K562 (cell line): ENCODE measurements at regions not wholly inside any gene's neighbourhood (a gene's known extent, or its start where the extent isn't known, plus 50 kb on each side); places are given as distances from the start of the nearest gene placed in this dataset.
"Not testable (repeated sequence)": the region's sequence is repeated elsewhere in the genome, so short reads cannot be mapped to it uniquely, and the experiment has no call there.

Source experiments
- ATAC-seq: fragments of 200-7000 bp; cut with Tn5 transposase; 3 replicates; pipeline ENCODE4 v1.9.1; 2020; ENCODE audit warnings: moderate library complexity
- BruUV-seq: library from RNA; stranded (reverse); fragments of 400-500 nt; replicated peaks from 2 replicates; lab custom pipeline; 2021; lab: Mats Ljungman, UMichigan
- CTCF ChIA-PET: fragments of 300-600 bp; formaldehyde crosslinking; extraction: SDS; loops from one replicate; lab custom pipeline; 2021; ENCODE audit warnings: low intra/inter-chr PET ratio; lab: Yijun Ruan, JAX
- POLR2A ChIA-PET: fragments of 300-600, 350-650 bp; sonication (Branson Sonifier 250); formaldehyde crosslinking; extraction: SDS; loops from one replicate; lab custom pipeline; 2021; ENCODE audit warnings: antibody characterized with exemption, inconsistent platforms; lab: Yijun Ruan, JAX
- DNase-seq, 4 experiments: peaks; one replicate each; pipeline versions ENCODE4 v3.0.0 to v3.0.0-alpha.2; 2011 to 2018; ENCODE audit warnings: low spot score in 3 of 4, mixed read lengths in 3 of 4; ENCODE audit errors: extremely low read depth in 1 of 4
- FAIRE-seq: peaks from 2 replicates; lab custom pipeline; 2011; peaks lifted over from hg19 to GRCh38; lab: Jason Lieb, UNC
- H2AFZ ChIP-seq: 2 replicates; pipeline ENCODE4 v1.6.0; 2011; ENCODE audit warnings: low read depth, low read length, control low read depth, inconsistent platforms
- H3K27ac ChIP-seq: fragments of 200-600 bp; 3 replicates; pipeline ENCODE4 v1.8.0; 2011; ENCODE audit warnings: low read depth, mild to moderate bottlenecking, control low read depth, inconsistent platforms, low read length, moderate library complexity, mixed read lengths; ENCODE audit errors: extremely low read depth
- H3K27me3 ChIP-seq, 2 experiments: fragments of 300-600 bp in 1 of 2; 2 replicates in 1 of 2; 3 replicates in 1 of 2; pipeline versions ENCODE4 v1.6.0 to v1.8.0; 2011; ENCODE audit warnings: inconsistent platforms in 2 of 2, low read length in 2 of 2, mild to moderate bottlenecking in 1 of 2, mixed read lengths in 1 of 2, moderate library complexity in 1 of 2; ENCODE audit not compliant: control insufficient read depth in 2 of 2, insufficient read depth in 2 of 2
- H3K36me3 ChIP-seq: fragments of 300-600 bp; 3 replicates; pipeline ENCODE4 v1.8.0; 2011; ENCODE audit warnings: mild to moderate bottlenecking, low read length, inconsistent platforms; ENCODE audit not compliant: control insufficient read depth, insufficient read depth
- H3K4me1 ChIP-seq, 2 experiments: fragments of 200-600 bp in 1 of 2; replicated peaks in 1 of 2; 2 replicates in 1 of 2; 3 replicates in 1 of 2; pipeline versions ENCODE4 v1.5.1 to v1.8.0; 2011; ENCODE audit warnings: inconsistent platforms in 2 of 2, low read length in 2 of 2, mild to moderate bottlenecking in 1 of 2, mixed read lengths in 1 of 2, moderate library complexity in 1 of 2; ENCODE audit not compliant: control insufficient read depth in 2 of 2, insufficient read depth in 2 of 2
- H3K4me2 ChIP-seq: 2 replicates; pipeline ENCODE4 v1.6.1; 2011; ENCODE audit warnings: low read length, control low read depth, inconsistent platforms, mixed read lengths; ENCODE audit not compliant: insufficient read depth
- H3K4me3 ChIP-seq: fragments of 200-600 bp; sonication (generic), shearing (Covaris generic); 2 replicates; pipeline ENCODE4 v1.5.1; 2016; ENCODE audit warnings: control low read depth, inconsistent platforms
- H3K79me2 ChIP-seq: fragments of 200-600 bp; 3 replicates; pipeline ENCODE4 v1.8.0; 2011; ENCODE audit warnings: low read length, inconsistent platforms; ENCODE audit not compliant: control insufficient read depth, insufficient read depth
- H3K9ac ChIP-seq, 2 experiments: 2 replicates each; pipeline versions ENCODE4 v1.6.0 to v1.6.1; 2011; ENCODE audit warnings: low read depth in 2 of 2, low read length in 2 of 2, control low read depth in 1 of 2, inconsistent platforms in 1 of 2, mild to moderate bottlenecking in 1 of 2, mixed read lengths in 1 of 2; ENCODE audit not compliant: insufficient read depth in 1 of 2
- H3K9me1 ChIP-seq: one replicate; pipeline ENCODE4 v1.6.0; 2011; ENCODE audit warnings: inconsistent platforms, mild to moderate bottlenecking, low read length, moderate library complexity; ENCODE audit not compliant: control insufficient read depth, insufficient read depth
- H3K9me3 ChIP-seq: replicated peaks from 2 replicates; pipeline ENCODE4 v1.5.1; 2011; ENCODE audit warnings: low read depth, low read length, inconsistent platforms; ENCODE audit not compliant: control insufficient read depth, insufficient read depth
- H4K20me1 ChIP-seq: replicated peaks from 2 replicates; pipeline ENCODE4 v1.6.1; 2011; ENCODE audit warnings: low read length, inconsistent platforms, mixed read lengths; ENCODE audit not compliant: control insufficient read depth, insufficient read depth
- BRCA1 ChIP-seq, 2 experiments: fragments of 450-650 bp in 1 of 2; sonication (generic) in 1 of 2; formaldehyde crosslinking in 1 of 2; IDR thresholded peaks; 2 replicates each; pipeline versions ENCODE4 v1.5.0 to v1.6.1; 2017 to 2020; ENCODE audit warnings: mild to moderate bottlenecking in 1 of 2, missing genetic modification reagents in 1 of 2
- CAMTA2 ChIP-seq: fragments of 250-450 bp; sonication (Bioruptor Pico); conservative IDR thresholded peaks from 2 replicates; pipeline ENCODE4 v1.5.1; 2022
- CCAR2 ChIP-seq: fragments of 200-400 bp; formaldehyde crosslinking; IDR thresholded peaks from 2 replicates; pipeline ENCODE4 v1.6.1; 2017; ENCODE audit warnings: mild to moderate bottlenecking, low read depth, low read length
- CHD1 ChIP-seq: fragments of 200-600 bp; sonication (generic); IDR thresholded peaks from one replicate; pipeline ENCODE4 v1.6.1; 2012; ENCODE audit warnings: mild to moderate bottlenecking, moderate library complexity, low read length, inconsistent platforms
- EP300 ChIP-seq: IDR thresholded peaks from 2 replicates; pipeline ENCODE4 v1.6.1; 2012; ENCODE audit warnings: low read length, improper control_type of control experiment
- FUS ChIP-seq: fragments of 200-400 bp; formaldehyde crosslinking; optimal IDR thresholded peaks from 2 replicates; pipeline ENCODE3; 2017; ENCODE audit warnings: low read depth, low read length
- RBM25 ChIP-seq: fragments of 200-400 bp; formaldehyde crosslinking; IDR thresholded peaks from 2 replicates; pipeline ENCODE4 v1.6.1; 2018; ENCODE audit warnings: low read length, low read depth, moderate library complexity; ENCODE audit not compliant: severe bottlenecking
- ZNF165 ChIP-seq: fragments of 250-450 bp; sonication (Bioruptor Pico); IDR thresholded peaks from 2 replicates; pipeline ENCODE4 v1.4.0; 2020; ENCODE audit warnings: borderline replicate concordance
- ZNF584 ChIP-seq: fragments of 200-800 bp; sonication (Bioruptor generic); IDR thresholded peaks from 2 replicates; pipeline ENCODE4 v1.6.1; 2016; ENCODE audit warnings: low read depth, mild to moderate bottlenecking, missing genetic modification characterization, missing compliant biosample characterization
- WGBS: fragments of 100-300 bp; shearing (Covaris generic); methylation state at CpG from one replicate; pipeline ENCODE4 v1.1.6; 2016; ENCODE audit warnings: low coverage, mixed read lengths; ENCODE audit not compliant: insufficient coverage; ENCODE audit errors: missing lambda C conversion rate; 5-methylcytosine and 5-hydroxymethylcytosine counted together
- in situ Hi-C: fragments of 300-500 bp; cut with MboI; formaldehyde crosslinking; loops from 4 replicates; pipeline ENCODE4 v1.15.0; 2018; ENCODE audit warnings: inconsistent platforms, mixed read lengths
- intact Hi-C: fragments of 100-400 bp; cut with micrococcal nuclease; formaldehyde crosslinking; loops from 2 replicates; pipeline ENCODE4 v1.14.2; 2022

DNA sequence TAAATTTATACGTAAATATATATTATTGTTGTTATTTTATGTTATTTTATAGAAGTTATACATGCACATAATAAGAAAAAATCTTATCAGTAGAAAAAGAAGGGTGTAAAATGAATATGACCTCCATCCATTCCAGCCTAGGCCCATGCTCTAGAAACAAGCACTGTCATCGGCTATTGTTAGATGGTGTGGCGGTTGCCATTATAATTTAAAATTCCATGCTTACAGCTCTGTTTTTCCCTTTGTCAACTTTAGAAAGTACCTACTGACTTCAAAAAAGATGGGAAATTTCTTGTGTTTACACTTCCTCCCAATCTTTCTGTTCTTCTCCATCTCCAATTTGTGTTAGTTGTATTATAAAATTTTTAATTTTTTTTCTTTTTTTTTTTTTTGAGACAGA, 61.9 kb upstream of the RDX start:
- POLR2A ChIA-PET: no interaction called here

DNA sequence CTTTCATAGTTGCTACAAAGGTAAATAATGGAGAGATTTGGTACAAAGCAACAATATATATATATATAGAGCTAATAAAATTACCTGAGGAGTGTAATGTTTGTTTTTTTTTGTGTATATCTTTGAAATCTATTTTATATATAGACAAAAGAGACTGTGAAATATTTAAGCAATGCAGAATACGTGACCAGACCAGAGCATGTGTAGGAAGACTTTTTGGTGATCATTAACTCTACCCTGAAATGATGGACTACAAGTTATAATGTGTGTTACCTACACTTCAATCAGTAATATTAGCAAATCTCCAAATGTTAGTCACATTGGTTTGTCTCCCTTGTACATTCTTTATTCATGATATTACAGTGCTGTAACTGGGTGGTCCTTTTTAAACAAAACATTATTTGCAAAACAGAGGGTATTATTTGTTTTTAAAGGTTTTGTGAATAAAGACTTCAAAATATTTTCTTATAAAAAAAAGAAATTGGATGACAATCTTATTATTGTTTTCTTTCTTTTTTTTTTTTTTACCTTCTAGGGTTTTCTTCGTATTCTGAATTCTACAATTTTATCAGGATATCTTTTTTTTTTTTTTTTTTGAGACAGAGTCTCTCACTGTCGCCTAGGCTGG, 64.5 kb upstream of the RDX start:
- ATAC-seq: not testable (repeated sequence)

More for the DNA sequence above, 61.9 kb upstream of the RDX start:
- no peaks in the 10 kb centered on the region; a peak in 2 of 5 replicates for H3K4me1 ChIP-seq
- H3K27me3 ChIP-seq: peaks cover 0 to 5% of the 10 kb centered on the region in 2 experiments; a peak in 1 of 5 replicates
- intact Hi-C loops (no loop called here), in situ Hi-C loops (loop anchor here (25.0 kb wide), 1 partner anchor 396 kb away; no protein-coding TSS in a partner anchor)
- no peak overlapping the region for H3K4me2 ChIP-seq
- FAIRE-seq (no peak), DNase-seq (no peak), ATAC-seq (no peak)
- H3K9me1 ChIP-seq: no peaks in the 10 kb centered on the region
- no peaks in the 10 kb centered on the region for H3K79me2 ChIP-seq
- no peaks in the 10 kb centered on the region for H4K20me1 ChIP-seq
- H3K36me3 ChIP-seq: no peaks in the 10 kb centered on the region
- BruUV-seq: no TSS peak
- CTCF ChIA-PET: no interaction called here
- no peak overlapping the region for H2AFZ ChIP-seq
- WGBS: 91% methylated on average over 3 of the region's 3 CpGs
- no peak overlapping the region for H3K27ac ChIP-seq
- TF ChIP-seq FUS (no peak), ZNF165 (CRISPR knock-in tag) (no peak), BRCA1 (IDR thresholded peaks at IDR 0.05) (no peak), BRCA1 (CRISPR knock-in tag; IDR thresholded peaks at IDR 0.05) (no peak), ZNF584 (CRISPR knock-in tag) (no peak), CHD1 (no peak), CAMTA2 (CRISPR knock-in tag) (no peak), RBM25 (no peak), EP300 (no peak), CCAR2 (no peak)
- TF ChIP-seq, all 486 proteins: peak for 0
- Histone ChIP-seq H3K9me3 (no peaks in the 10 kb centered on the region), H3K9ac (no peak overlapping the region), H3K4me3 (no peak overlapping the region)

More for the DNA sequence above, 64.5 kb upstream of the RDX start:
- DNase-seq, H3K4me2 ChIP-seq, H3K79me2 ChIP-seq, H2AFZ ChIP-seq, H3K9me3 ChIP-seq, H3K4me3 ChIP-seq, H3K4me1 ChIP-seq, CTCF ChIA-PET, H3K27me3 ChIP-seq, H3K36me3 ChIP-seq, BruUV-seq, H3K27ac ChIP-seq, H3K9ac ChIP-seq, H4K20me1 ChIP-seq, FAIRE-seq, H3K9me1 ChIP-seq, intact Hi-C loops: not testable (repeated sequence)
- WGBS: 35% methylated on average over 1 of the region's 3 CpGs
- in situ Hi-C loops: loop anchor here (25.0 kb wide), 1 partner anchor 399 kb away; no protein-coding TSS in a partner anchor
- POLR2A ChIA-PET: interaction anchor here (0.6 kb wide), 1 partner anchor 391 kb away, joined by 4 read pairs; no protein-coding TSS in a partner anchor
